Natural killer cell (primary cell): ENCODE measurements at regions not wholly inside any gene's neighbourhood (a gene's known extent, or its start where the extent isn't known, plus 50 kb on each side); places are given as distances from the start of the nearest gene placed in this dataset.
A peak's percentile ranks its signal among the peaks of the same experiment; 100 is the strongest.
"Not testable (repeated sequence)": the region's sequence is repeated elsewhere in the genome, so short reads cannot be mapped to it uniquely, and the experiment has no call there.

Experiments used
- ATAC-seq, 3 donors: fragments of 150-1000 bp in 2 of 3; fragments of 200-7000 bp in 1 of 3; cut with Tn5 transposase; 1 replicate in 1 of 3; 2 replicates in 2 of 3; pipeline ENCODE4 v1.10.0; 2021; ENCODE audit warnings: mild to moderate bottlenecking in 2 of 3, moderate library complexity in 2 of 3
- DNase-seq, 2 donors: peaks; one replicate each; pipeline versions ENCODE4 v3.0.0 to v3.0.0-alpha.2; 2013 to 2021; ENCODE audit warnings: mixed read lengths in 1 of 2
- H3K27ac ChIP-seq: one replicate; pipeline ENCODE4 v1.5.1; 2013; ENCODE audit warnings: mild to moderate bottlenecking, low read length
- H3K27me3 ChIP-seq: one replicate; pipeline ENCODE4 v1.6.1; 2013; ENCODE audit warnings: low read length; ENCODE audit not compliant: control insufficient read depth, insufficient read depth
- H3K36me3 ChIP-seq: one replicate; pipeline ENCODE4 v1.6.1; 2013; ENCODE audit warnings: low read length; ENCODE audit not compliant: control insufficient read depth, insufficient read depth
- H3K4me1 ChIP-seq: one replicate; pipeline ENCODE4 v1.6.1; 2013; ENCODE audit warnings: low read length; ENCODE audit not compliant: control insufficient read depth, insufficient read depth
- H3K4me3 ChIP-seq: one replicate; pipeline ENCODE4 v1.5.1; 2013; ENCODE audit warnings: low read length
- H3K9me3 ChIP-seq: one replicate; pipeline ENCODE4 v1.6.1; 2013; ENCODE audit warnings: low read length; ENCODE audit not compliant: control insufficient read depth, insufficient read depth
- H3K27ac Mint-ChIP-seq, 2 donors: one replicate each; pipeline ENCODE4 v1.8.0; 2022; ENCODE audit warnings: mild to moderate bottlenecking in 2 of 2, mixed read lengths in 2 of 2, moderate library complexity in 1 of 2
- H3K27me3 Mint-ChIP-seq, 2 donors: one replicate each; pipeline ENCODE4 v1.8.0; 2022; ENCODE audit warnings: low read depth in 2 of 2, mixed read lengths in 2 of 2
- H3K36me3 Mint-ChIP-seq: one replicate; pipeline ENCODE4 v1.8.0; 2022; ENCODE audit warnings: mixed read lengths
- H3K4me1 Mint-ChIP-seq, 2 donors: one replicate each; pipeline ENCODE4 v1.8.0; 2022; ENCODE audit warnings: mixed read lengths in 2 of 2
- H3K4me3 Mint-ChIP-seq: one replicate; pipeline ENCODE4 v1.8.0; 2022; ENCODE audit warnings: mild to moderate bottlenecking, moderate library complexity, mixed read lengths
- H3K9me3 Mint-ChIP-seq, 2 donors: one replicate each; pipeline ENCODE4 v1.8.0; 2022; ENCODE audit warnings: mixed read lengths in 2 of 2
- WGBS: methylation state at CpG from one replicate; pipeline ENCODE4 v1.1.7; 2013; ENCODE audit warnings: missing lambda C conversion rate; ENCODE audit not compliant: insufficient coverage; 5-methylcytosine and 5-hydroxymethylcytosine counted together
- intact Hi-C: fragments of 100-400 bp; cut with micrococcal nuclease; formaldehyde crosslinking; loops from one replicate; pipeline ENCODE4 v1.14.2; 2022

DNA sequence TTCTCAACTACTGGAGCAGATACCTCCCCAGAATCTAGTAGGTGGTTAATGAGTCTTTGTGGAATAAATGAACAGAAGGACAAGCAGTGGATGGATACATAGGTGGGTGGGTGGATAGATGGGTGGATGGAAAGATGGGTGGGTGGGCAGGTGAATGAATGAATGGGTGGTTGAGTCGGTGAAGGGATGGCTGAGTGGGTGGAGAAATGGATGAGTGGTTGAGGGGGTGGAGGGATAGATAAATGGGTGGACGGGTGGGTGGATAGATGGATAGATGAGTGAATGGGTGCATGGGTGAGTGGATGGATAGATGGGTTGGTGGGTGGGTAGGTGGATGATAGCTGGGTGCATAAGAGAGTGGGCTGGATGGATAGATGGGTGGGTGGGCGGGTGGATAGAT lies 80.6 kb upstream of the CLEC6A start:
- H3K27ac Mint-ChIP-seq, DNase-seq, H3K4me1 ChIP-seq, H3K27me3 Mint-ChIP-seq, H3K4me1 Mint-ChIP-seq, H3K9me3 Mint-ChIP-seq, H3K9me3 ChIP-seq, H3K36me3 Mint-ChIP-seq, H3K27ac ChIP-seq, ATAC-seq, H3K4me3 Mint-ChIP-seq, H3K27me3 ChIP-seq, intact Hi-C loops, H3K36me3 ChIP-seq, H3K4me3 ChIP-seq: not testable (repeated sequence)
- WGBS: 86% methylated on average over 2 of the region's 3 CpGs

DNA sequence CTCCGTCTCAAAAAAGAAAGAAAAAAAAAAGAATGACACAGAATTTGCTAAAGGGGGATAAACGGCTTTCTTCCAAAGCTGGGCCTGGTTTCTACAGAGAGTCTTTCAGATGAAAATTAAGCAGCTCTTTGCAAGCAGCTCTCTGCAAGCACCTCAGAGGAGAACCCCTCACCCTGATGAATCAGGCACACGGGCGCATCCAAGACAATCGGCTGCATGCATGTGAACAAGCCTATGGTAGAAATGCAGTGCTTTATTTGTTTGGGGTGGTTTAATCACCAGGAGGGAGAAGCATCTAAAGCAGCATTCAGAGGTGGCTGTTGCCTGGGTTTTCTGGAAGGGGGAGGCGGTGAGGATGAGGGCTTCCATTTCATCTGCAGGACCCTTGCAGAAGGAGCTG lies 78.0 kb upstream of the CLEC6A start:
- H3K9me3 ChIP-seq, H3K9me3 Mint-ChIP-seq, H3K4me1 Mint-ChIP-seq, H3K36me3 ChIP-seq, H3K4me3 ChIP-seq, ATAC-seq, H3K27me3 ChIP-seq, H3K4me3 Mint-ChIP-seq, H3K27ac ChIP-seq, H3K36me3 Mint-ChIP-seq, H3K27me3 Mint-ChIP-seq, DNase-seq, H3K27ac Mint-ChIP-seq, H3K4me1 ChIP-seq, intact Hi-C loops: not testable (repeated sequence)
- whole genome bisulfite sequencing: 89% methylated on average over 6 of the region's 6 CpGs

DNA sequence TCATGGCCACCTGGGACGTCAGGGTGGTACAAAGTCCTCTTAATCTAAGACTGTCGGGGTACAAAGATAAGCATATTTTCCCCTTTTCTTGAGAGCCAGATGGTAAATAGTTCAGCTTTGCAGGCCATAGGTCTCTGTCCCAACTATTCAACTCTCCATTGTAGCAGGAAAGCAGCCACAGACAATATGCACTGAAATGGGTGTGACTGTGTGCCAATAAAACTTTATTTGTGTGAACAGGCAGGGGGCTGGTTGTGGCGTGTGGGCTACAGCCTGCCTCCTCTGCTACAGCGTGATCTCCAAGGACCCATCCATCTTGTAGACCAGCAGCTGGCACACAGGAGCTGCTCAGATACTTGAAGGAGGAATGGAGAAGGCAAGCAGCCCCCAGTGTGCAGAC lies 73.2 kb upstream of the CLEC6A start:
- DNase-seq, H3K27me3 ChIP-seq, H3K36me3 Mint-ChIP-seq, H3K4me3 Mint-ChIP-seq, H3K9me3 Mint-ChIP-seq, ATAC-seq, intact Hi-C loops, H3K4me1 Mint-ChIP-seq, H3K9me3 ChIP-seq, H3K36me3 ChIP-seq, H3K4me1 ChIP-seq, H3K4me3 ChIP-seq, H3K27ac Mint-ChIP-seq, H3K27me3 Mint-ChIP-seq, H3K27ac ChIP-seq: not testable (repeated sequence)
- 94% methylated on average over 4 of the region's 4 CpGs for WGBS

DNA sequence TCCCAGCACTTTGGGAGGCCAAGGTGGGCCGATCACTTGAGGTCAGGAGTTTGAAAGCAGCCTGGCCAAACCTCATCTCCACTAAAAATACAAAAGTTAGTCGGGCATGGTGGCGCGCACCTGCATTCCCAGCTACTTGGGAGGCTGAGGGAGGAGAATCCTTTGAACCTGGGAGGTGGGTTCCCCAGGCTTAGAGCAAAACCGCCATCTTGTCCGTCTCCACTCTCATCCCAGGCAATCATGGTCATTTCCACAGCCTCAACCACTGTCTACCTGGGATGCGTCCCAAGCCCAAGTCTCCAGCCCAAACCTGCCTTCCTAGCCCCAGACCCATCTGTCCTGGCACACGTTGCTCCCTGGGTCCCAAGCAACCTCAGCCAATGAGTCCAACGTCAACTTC lies 71.1 kb upstream of the CLEC6A start:
- H3K9me3 Mint-ChIP-seq: not testable (repeated sequence)
- peaks cover 7 to 18% of the 10 kb centered on the region in 2 donors for H3K27me3 Mint-ChIP-seq

DNA sequence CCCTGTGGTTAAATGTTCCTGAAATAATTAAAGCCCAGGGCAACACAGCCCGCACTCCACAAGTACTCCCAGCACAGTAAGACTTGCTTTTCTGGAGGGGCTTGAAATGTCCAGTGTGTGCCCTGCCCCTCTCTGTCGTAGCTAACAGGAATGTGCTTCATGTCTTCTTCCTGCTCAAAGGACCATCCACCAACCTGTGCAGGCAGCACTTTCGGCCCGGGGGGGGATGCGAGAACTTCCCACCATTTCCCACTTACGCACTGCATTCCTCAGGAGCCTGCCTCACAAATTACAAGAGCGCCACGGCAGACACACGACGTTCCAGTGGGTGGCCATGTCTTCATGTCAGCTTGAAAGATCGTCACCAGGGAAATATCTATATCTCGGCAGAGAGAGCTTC lies 70.3 kb upstream of the CLEC6A start:
- H3K9me3 Mint-ChIP-seq, H3K4me3 ChIP-seq, ATAC-seq, H3K27ac ChIP-seq, intact Hi-C loops, DNase-seq, H3K4me3 Mint-ChIP-seq, H3K36me3 Mint-ChIP-seq, H3K36me3 ChIP-seq, H3K27ac Mint-ChIP-seq, H3K9me3 ChIP-seq, H3K4me1 Mint-ChIP-seq, H3K4me1 ChIP-seq, H3K27me3 ChIP-seq: not testable (repeated sequence)
- WGBS: 91% methylated on average over 10 of the region's 12 CpGs
- H3K27me3 Mint-ChIP-seq: peaks cover 7 to 18% of the 10 kb centered on the region in 2 donors

More for the DNA sequence above, 71.1 kb upstream of the CLEC6A start:
- WGBS: 95% methylated on average over 5 of the region's 9 CpGs
- H3K4me3 ChIP-seq, DNase-seq, H3K27me3 ChIP-seq, H3K36me3 Mint-ChIP-seq, H3K36me3 ChIP-seq, ATAC-seq, H3K27ac ChIP-seq, H3K27ac Mint-ChIP-seq, H3K4me1 Mint-ChIP-seq, H3K4me3 Mint-ChIP-seq, H3K9me3 ChIP-seq, intact Hi-C loops, H3K4me1 ChIP-seq: not testable (repeated sequence)

DNA sequence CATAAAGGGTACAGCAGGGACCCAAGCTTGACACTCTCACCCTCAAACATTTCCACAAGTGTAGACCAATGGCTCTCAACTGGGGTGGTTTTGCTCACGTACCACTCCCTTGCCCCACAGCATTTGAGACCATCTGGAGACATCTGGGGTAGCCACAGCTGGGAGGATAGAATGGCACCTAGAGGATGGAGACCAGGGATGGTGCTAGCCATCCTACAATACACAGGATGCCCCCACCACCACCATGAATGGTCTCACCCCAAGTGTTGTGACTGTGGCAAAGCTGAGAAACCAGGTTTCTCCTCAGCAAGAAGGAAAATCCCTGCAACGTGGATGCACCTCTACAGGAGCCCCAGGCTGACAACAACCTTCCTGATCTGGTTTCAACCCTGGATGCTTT lies 69.1 kb upstream of the CLEC6A start:
- H3K27me3 ChIP-seq, H3K4me1 ChIP-seq, H3K4me3 Mint-ChIP-seq, H3K27ac Mint-ChIP-seq, H3K9me3 ChIP-seq, DNase-seq, H3K4me1 Mint-ChIP-seq, H3K36me3 ChIP-seq, H3K36me3 Mint-ChIP-seq, intact Hi-C loops, H3K9me3 Mint-ChIP-seq, ATAC-seq, H3K27ac ChIP-seq, H3K4me3 ChIP-seq: not testable (repeated sequence)
- 81% methylated on average over 2 of the region's 2 CpGs for WGBS
- H3K27me3 Mint-ChIP-seq: peaks cover 9 to 18% of the 10 kb centered on the region in 2 donors

DNA sequence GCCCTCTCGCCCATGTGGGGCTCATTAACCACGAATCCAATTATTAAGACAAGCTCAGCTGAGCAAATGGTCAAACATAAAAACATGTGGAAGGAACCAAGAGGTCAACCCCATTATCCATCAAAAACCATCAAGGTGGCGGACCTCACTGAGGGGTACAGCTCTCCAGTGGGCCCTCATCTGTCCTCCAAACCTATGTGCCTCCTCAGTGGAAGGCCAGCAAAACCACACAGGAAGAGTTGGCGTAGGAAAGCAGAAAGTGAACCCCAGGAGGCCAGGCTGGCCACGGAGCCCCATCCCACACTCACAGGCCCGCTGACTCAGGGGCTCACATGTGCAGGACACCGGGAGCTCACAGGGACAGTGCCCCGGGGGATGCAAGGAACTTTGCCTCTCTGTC lies 66.5 kb upstream of the CLEC6A start:
- 60% methylated on average over 7 of the region's 8 CpGs for WGBS
- H3K27ac ChIP-seq, H3K9me3 Mint-ChIP-seq, H3K36me3 ChIP-seq, H3K27ac Mint-ChIP-seq, H3K4me1 ChIP-seq, DNase-seq, ATAC-seq, H3K27me3 ChIP-seq, H3K36me3 Mint-ChIP-seq, H3K9me3 ChIP-seq, intact Hi-C loops, H3K4me1 Mint-ChIP-seq, H3K4me3 ChIP-seq: not testable (repeated sequence)
- Mint-ChIP-seq H3K27me3 (peaks cover 10 to 18% of the 10 kb centered on the region in 2 donors), H3K4me3 (peak overlapping the region; percentile 53)
